ENCODE measurements at regions not wholly inside any gene's neighbourhood (a gene's known extent, or its start where the extent isn't known, plus 50 kb on each side); places are given as distances from the start of the nearest gene placed in this dataset.

- TF ChIP-seq CTCF (IDR thresholded peaks at IDR 0.05) (no peak), POLR2A (IDR thresholded peaks at IDR 0.05) (no peak)
Observed at GRCh38 chr10:45093945-45094344, 93.2 kb downstream of the ZNF22 start.

Measured in body of pancreas (tissue), 4 donors.